ENCODE measurements at regions not wholly inside any gene's neighbourhood (a gene's known extent, or its start where the extent isn't known, plus 50 kb on each side); places are given as distances from the start of the nearest gene placed in this dataset.

- no peak for DNase-seq
- Histone ChIP-seq H3K79me2 (ENCODE audit: insufficient read depth, low read length) (no peaks in the 10 kb centered on the region), H4K20me1 (ENCODE audit: insufficient read depth, low read length) (no peaks in the 10 kb centered on the region), H3K27ac (ENCODE audit: low read length) (no peak overlapping the region), H3K9me3 (ENCODE audit: insufficient read depth, low read length, severe bottlenecking) (no peaks in the 10 kb centered on the region), H3K27me3 (ENCODE audit: insufficient read depth, low read length, poor library complexity) (no peaks in the 10 kb centered on the region), H3K4me1 (ENCODE audit: insufficient read depth, low read length) (no peaks in the 10 kb centered on the region), H3K4me3 (ENCODE audit: low read depth in 1 of 2, low read length in 2 of 2) (no peak overlapping the region), H3K36me3 (ENCODE audit: insufficient read depth, low read length) (no peaks in the 10 kb centered on the region), H3K9ac (ENCODE audit: low read depth, low read length) (no peak overlapping the region), H3K4me2 (ENCODE audit: insufficient read depth, low read length) (no peak overlapping the region), H2AFZ (ENCODE audit: low read depth, low read length) (no peak overlapping the region)
- ATAC-seq (ENCODE audit: insufficient read depth, low read depth): no peak
- no peak for TF ChIP-seq EZH2 (IDR thresholded peaks at IDR 0.05; ENCODE audit: borderline replicate concordance, low read depth, low read length, severe bottlenecking)
These were observed 395.4 kb upstream of the ADAMTS5 start for GRCh38 chr21:27362249-27362648.

- Histone ChIP-seq H3K9me3 (ENCODE audit: insufficient read depth, low read length, severe bottlenecking) (no peaks in the 10 kb centered on the region), H3K4me2 (ENCODE audit: insufficient read depth, low read length) (no peak overlapping the region), H3K9ac (ENCODE audit: low read depth, low read length) (no peak overlapping the region), H3K4me3 (ENCODE audit: low read depth in 1 of 2, low read length in 2 of 2) (no peak overlapping the region), H3K79me2 (ENCODE audit: insufficient read depth, low read length) (no peaks in the 10 kb centered on the region), H3K36me3 (ENCODE audit: insufficient read depth, low read length) (no peaks in the 10 kb centered on the region), H2AFZ (ENCODE audit: low read depth, low read length) (no peak overlapping the region), H3K27ac (ENCODE audit: low read length) (no peak overlapping the region), H3K4me1 (ENCODE audit: insufficient read depth, low read length) (no peaks in the 10 kb centered on the region), H4K20me1 (ENCODE audit: insufficient read depth, low read length) (no peaks in the 10 kb centered on the region), H3K27me3 (ENCODE audit: insufficient read depth, low read length, poor library complexity) (no peaks in the 10 kb centered on the region)
- no peak for DNase-seq
- ATAC-seq (ENCODE audit: insufficient read depth, low read depth): no peak
- no peak for TF ChIP-seq EZH2 (IDR thresholded peaks at IDR 0.05; ENCODE audit: borderline replicate concordance, low read depth, low read length, severe bottlenecking)
- TF ChIP-seq, protein P1, sequence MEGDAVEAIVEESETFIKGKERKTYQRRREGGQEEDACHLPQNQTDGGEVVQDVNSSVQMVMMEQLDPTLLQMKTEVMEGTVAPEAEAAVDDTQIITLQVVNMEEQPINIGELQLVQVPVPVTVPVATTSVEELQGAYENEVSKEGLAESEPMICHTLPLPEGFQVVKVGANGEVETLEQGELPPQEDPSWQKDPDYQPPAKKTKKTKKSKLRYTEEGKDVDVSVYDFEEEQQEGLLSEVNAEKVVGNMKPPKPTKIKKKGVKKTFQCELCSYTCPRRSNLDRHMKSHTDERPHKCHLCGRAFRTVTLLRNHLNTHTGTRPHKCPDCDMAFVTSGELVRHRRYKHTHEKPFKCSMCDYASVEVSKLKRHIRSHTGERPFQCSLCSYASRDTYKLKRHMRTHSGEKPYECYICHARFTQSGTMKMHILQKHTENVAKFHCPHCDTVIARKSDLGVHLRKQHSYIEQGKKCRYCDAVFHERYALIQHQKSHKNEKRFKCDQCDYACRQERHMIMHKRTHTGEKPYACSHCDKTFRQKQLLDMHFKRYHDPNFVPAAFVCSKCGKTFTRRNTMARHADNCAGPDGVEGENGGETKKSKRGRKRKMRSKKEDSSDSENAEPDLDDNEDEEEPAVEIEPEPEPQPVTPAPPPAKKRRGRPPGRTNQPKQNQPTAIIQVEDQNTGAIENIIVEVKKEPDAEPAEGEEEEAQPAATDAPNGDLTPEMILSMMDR (IDR thresholded peaks at IDR 0.05; ENCODE audit: borderline replicate concordance, extremely low read depth, low read length, poor library complexity, severe bottlenecking): no peak
These were observed 392.3 kb upstream of the ADAMTS5 start for GRCh38 chr21:27359141-27359540.

DNA sequence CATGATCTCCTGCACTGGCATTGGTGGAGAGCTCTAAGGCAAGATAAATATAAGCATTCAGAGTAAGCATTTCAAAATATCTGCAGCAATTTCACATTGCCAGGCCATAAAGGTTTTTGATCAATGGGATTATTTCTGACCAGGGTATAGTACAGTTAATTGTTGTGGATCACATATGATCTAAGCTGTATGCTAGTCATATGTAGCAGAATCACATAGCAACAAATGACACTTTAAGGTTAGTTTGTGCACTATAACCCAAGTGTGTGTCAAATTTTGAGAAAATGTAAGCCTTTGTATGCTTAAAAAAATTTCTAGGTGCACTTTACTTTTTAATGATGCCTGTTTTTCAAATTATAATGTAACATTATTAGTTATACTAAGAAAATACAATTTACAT is 386.0 kb upstream of the ADAMTS5 start:
- TF ChIP-seq, protein P1 (IDR thresholded peaks at IDR 0.05; ENCODE audit: borderline replicate concordance, extremely low read depth, low read length, poor library complexity, severe bottlenecking): no peak
- TF ChIP-seq EZH2 (IDR thresholded peaks at IDR 0.05; ENCODE audit: borderline replicate concordance, low read depth, low read length, severe bottlenecking): no peak
- H3K4me3 ChIP-seq (ENCODE audit: low read depth in 1 of 2, low read length in 2 of 2): no peak overlapping the region
- no peaks in the 10 kb centered on the region for H3K27me3 ChIP-seq (ENCODE audit: insufficient read depth, low read length, poor library complexity)
- H3K79me2 ChIP-seq (ENCODE audit: insufficient read depth, low read length): no peaks in the 10 kb centered on the region
- H4K20me1 ChIP-seq (ENCODE audit: insufficient read depth, low read length): no peaks in the 10 kb centered on the region
- no peak overlapping the region for H3K4me2 ChIP-seq (ENCODE audit: insufficient read depth, low read length)
- no peak overlapping the region for H2AFZ ChIP-seq (ENCODE audit: low read depth, low read length)
- DNase-seq: no peak
- H3K36me3 ChIP-seq (ENCODE audit: insufficient read depth, low read length): no peaks in the 10 kb centered on the region
- no peaks in the 10 kb centered on the region for H3K4me1 ChIP-seq (ENCODE audit: insufficient read depth, low read length)
- no peak overlapping the region for H3K9ac ChIP-seq (ENCODE audit: low read depth, low read length)
- H3K27ac ChIP-seq (ENCODE audit: low read length): no peak overlapping the region
- H3K9me3 ChIP-seq (ENCODE audit: insufficient read depth, low read length, severe bottlenecking): no peaks in the 10 kb centered on the region
- ATAC-seq (ENCODE audit: insufficient read depth, low read depth): no peak

GRCh38 chr21:27346041-27346448 is 379.2 kb upstream of the ADAMTS5 start:
- H3K4me3 ChIP-seq (ENCODE audit: low read depth in 1 of 2, low read length in 2 of 2): no peak overlapping the region
- H3K27ac ChIP-seq (ENCODE audit: low read length): no peak overlapping the region
- H3K9me3 ChIP-seq (ENCODE audit: insufficient read depth, low read length, severe bottlenecking): no peaks in the 10 kb centered on the region
- ATAC-seq (ENCODE audit: insufficient read depth, low read depth): no peak
- no peaks in the 10 kb centered on the region for H3K36me3 ChIP-seq (ENCODE audit: insufficient read depth, low read length)
- no peaks in the 10 kb centered on the region for H3K79me2 ChIP-seq (ENCODE audit: insufficient read depth, low read length)
- H2AFZ ChIP-seq (ENCODE audit: low read depth, low read length): 0 out of 2 replicates have a peak overlapping the region, but pooled peaks have one; percentile 25
- DNase-seq: no peak
- H3K4me1 ChIP-seq (ENCODE audit: insufficient read depth, low read length): no peaks in the 10 kb centered on the region
- no peaks in the 10 kb centered on the region for H3K27me3 ChIP-seq (ENCODE audit: insufficient read depth, low read length, poor library complexity)
- no peak overlapping the region for H3K9ac ChIP-seq (ENCODE audit: low read depth, low read length)
- TF ChIP-seq EZH2 (IDR thresholded peaks at IDR 0.05; ENCODE audit: borderline replicate concordance, low read depth, low read length, severe bottlenecking): no peak
- TF ChIP-seq, protein P1 (IDR thresholded peaks at IDR 0.05; ENCODE audit: borderline replicate concordance, extremely low read depth, low read length, poor library complexity, severe bottlenecking): no peak
- H4K20me1 ChIP-seq (ENCODE audit: insufficient read depth, low read length): no peaks in the 10 kb centered on the region
- no peak overlapping the region for H3K4me2 ChIP-seq (ENCODE audit: insufficient read depth, low read length)
